ENCODE measurements at regions not wholly inside any gene's neighbourhood (a gene's known extent, or its start where the extent isn't known, plus 50 kb on each side); places are given as distances from the start of the nearest gene placed in this dataset.

DNA sequence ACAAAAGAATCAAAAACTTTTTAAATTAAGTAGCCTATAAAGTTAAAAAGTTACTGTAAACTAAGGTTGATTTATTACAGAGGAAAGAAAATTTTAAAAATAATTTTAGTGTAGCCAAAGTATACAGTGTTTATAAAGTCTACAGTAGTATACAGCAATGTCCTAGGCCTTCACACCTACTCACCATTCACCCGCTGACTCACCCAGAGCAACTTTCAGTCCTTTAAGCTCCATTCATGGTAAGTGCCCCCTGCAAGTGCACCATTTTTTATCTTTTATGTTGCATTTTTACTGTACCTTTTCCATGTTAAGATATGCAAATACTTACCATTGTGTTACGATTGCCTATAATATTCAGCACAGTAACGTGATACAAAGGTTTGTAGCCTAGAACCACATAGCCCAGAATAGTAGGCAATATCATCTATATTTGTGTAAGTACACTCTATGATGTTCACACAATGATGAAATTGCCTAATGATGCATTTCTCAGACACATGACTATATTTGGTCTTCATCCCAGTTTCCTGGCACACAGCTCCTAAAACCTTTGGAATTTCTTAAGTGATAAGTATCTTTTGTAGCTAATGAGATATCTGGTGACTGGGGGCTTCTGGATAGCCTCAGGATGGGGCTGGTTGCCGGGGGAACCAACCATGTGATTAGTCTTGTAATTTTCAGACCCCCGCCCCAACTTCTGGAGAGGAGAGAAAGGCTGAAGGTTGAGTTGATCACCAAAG is 111.0 kb downstream of the MRPL14 start:
- ATAC-seq, result no peak
- H3K9me3 ChIP-seq (ENCODE audit: control insufficient read depth, insufficient read depth, low read depth, low read length), result peaks cover 3% of the 10 kb centered on the region; the same call in 1 of the 2 replicates
- POLR2A ChIA-PET, result no interaction called here

DNA sequence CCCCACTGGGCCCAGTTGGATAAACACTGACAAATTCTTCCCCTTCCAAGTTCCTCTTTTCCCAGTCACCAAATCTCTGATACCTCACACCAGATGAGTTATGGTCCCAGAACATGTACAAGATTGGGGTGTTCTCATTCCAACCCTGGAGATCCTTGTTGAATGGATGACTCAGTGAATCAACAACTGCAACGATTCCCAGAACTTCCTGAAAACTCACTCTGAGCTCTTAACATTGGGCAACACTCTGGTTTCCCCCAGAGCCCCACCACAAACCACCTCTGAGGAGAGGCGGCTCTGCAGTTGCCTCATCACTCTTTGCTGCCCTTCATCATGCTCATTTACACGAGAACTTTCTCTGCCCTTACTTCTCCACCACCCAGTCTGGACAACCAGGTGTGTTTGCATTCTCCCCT is 115.2 kb downstream of the MRPL14 start:
- Histone ChIP-seq H3K36me3 (ENCODE audit: control insufficient read depth, insufficient read depth, low read length) (no peaks in the 10 kb centered on the region), H3K4me3 (ENCODE audit: low read depth in 2 of 2, low read length in 2 of 2) (no peak overlapping the region), H3K27me3 (ENCODE audit: control insufficient read depth, insufficient read depth, low read length) (no peaks in the 10 kb centered on the region), H3K4me1 (ENCODE audit: control insufficient read depth, insufficient read depth, low read length) (peaks cover 22% of the 10 kb centered on the region), H3K27ac (ENCODE audit: low read length) (no peak overlapping the region), H3K9me3 (ENCODE audit: control insufficient read depth, insufficient read depth, low read depth, low read length) (peaks cover 3% of the 10 kb centered on the region; the same call in 1 of the 2 replicates)
- intact Hi-C loops (cut with micrococcal nuclease; ENCODE audit: unreplicated experiment) (no loop called here), in situ Hi-C loops (cut with HindIII; ENCODE audit: low pct_unique_long_range_greater_than_20kb, low sequenced_read_pairs) (no loop called here)
- BruUV-seq (replicated peaks), result no TSS peak
- ChIA-PET POLR2A (no interaction called here), CTCF (no interaction called here)
- DNase-seq (ENCODE audit: low read depth, low spot score), result no peak
- no peak for ATAC-seq
- TF ChIP-seq, protein P1, sequence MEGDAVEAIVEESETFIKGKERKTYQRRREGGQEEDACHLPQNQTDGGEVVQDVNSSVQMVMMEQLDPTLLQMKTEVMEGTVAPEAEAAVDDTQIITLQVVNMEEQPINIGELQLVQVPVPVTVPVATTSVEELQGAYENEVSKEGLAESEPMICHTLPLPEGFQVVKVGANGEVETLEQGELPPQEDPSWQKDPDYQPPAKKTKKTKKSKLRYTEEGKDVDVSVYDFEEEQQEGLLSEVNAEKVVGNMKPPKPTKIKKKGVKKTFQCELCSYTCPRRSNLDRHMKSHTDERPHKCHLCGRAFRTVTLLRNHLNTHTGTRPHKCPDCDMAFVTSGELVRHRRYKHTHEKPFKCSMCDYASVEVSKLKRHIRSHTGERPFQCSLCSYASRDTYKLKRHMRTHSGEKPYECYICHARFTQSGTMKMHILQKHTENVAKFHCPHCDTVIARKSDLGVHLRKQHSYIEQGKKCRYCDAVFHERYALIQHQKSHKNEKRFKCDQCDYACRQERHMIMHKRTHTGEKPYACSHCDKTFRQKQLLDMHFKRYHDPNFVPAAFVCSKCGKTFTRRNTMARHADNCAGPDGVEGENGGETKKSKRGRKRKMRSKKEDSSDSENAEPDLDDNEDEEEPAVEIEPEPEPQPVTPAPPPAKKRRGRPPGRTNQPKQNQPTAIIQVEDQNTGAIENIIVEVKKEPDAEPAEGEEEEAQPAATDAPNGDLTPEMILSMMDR (IDR thresholded peaks at IDR 0.05), result no peak
- TF ChIP-seq, protein P2, sequence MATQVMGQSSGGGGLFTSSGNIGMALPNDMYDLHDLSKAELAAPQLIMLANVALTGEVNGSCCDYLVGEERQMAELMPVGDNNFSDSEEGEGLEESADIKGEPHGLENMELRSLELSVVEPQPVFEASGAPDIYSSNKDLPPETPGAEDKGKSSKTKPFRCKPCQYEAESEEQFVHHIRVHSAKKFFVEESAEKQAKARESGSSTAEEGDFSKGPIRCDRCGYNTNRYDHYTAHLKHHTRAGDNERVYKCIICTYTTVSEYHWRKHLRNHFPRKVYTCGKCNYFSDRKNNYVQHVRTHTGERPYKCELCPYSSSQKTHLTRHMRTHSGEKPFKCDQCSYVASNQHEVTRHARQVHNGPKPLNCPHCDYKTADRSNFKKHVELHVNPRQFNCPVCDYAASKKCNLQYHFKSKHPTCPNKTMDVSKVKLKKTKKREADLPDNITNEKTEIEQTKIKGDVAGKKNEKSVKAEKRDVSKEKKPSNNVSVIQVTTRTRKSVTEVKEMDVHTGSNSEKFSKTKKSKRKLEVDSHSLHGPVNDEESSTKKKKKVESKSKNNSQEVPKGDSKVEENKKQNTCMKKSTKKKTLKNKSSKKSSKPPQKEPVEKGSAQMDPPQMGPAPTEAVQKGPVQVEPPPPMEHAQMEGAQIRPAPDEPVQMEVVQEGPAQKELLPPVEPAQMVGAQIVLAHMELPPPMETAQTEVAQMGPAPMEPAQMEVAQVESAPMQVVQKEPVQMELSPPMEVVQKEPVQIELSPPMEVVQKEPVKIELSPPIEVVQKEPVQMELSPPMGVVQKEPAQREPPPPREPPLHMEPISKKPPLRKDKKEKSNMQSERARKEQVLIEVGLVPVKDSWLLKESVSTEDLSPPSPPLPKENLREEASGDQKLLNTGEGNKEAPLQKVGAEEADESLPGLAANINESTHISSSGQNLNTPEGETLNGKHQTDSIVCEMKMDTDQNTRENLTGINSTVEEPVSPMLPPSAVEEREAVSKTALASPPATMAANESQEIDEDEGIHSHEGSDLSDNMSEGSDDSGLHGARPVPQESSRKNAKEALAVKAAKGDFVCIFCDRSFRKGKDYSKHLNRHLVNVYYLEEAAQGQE (IDR thresholded peaks at IDR 0.05; ENCODE audit: insufficient read depth in 1 of 2, low read depth in 2 of 2, low read length in 1 of 2), result no peak
- TF ChIP-seq POLR2AphosphoS5 (IDR thresholded peaks at IDR 0.05; ENCODE audit: low read depth, low read length) (no peak), SIN3A (IDR thresholded peaks at IDR 0.05; ENCODE audit: borderline replicate concordance, insufficient read depth, low read depth, low read length) (no peak), TCF7L2 (IDR thresholded peaks at IDR 0.05; ENCODE audit: low read depth, low read length) (no peak)

More for the DNA sequence above, 111.0 kb downstream of the MRPL14 start:
- Histone ChIP-seq H3K4me1 (ENCODE audit: control insufficient read depth, insufficient read depth, low read length) (peaks cover 5% of the 10 kb centered on the region), H3K36me3 (ENCODE audit: control insufficient read depth, insufficient read depth, low read length) (no peaks in the 10 kb centered on the region), H3K4me3 (ENCODE audit: low read depth in 2 of 2, low read length in 2 of 2) (no peak overlapping the region), H3K27me3 (ENCODE audit: control insufficient read depth, insufficient read depth, low read length) (no peaks in the 10 kb centered on the region), H3K27ac (ENCODE audit: low read length) (no peak overlapping the region)
- CTCF ChIA-PET, result no interaction called here
- DNase-seq (ENCODE audit: low read depth, low spot score), result no peak
- TF ChIP-seq TCF7L2 (IDR thresholded peaks at IDR 0.05; ENCODE audit: low read depth, low read length), result no peak
- TF ChIP-seq POLR2AphosphoS5 (IDR thresholded peaks at IDR 0.05; ENCODE audit: low read depth, low read length), result no peak
- TF ChIP-seq, protein P1 (IDR thresholded peaks at IDR 0.05), result no peak
- no peak for TF ChIP-seq SIN3A (IDR thresholded peaks at IDR 0.05; ENCODE audit: borderline replicate concordance, insufficient read depth, low read depth, low read length)
- TF ChIP-seq, protein P2 (IDR thresholded peaks at IDR 0.05; ENCODE audit: insufficient read depth in 1 of 2, low read depth in 2 of 2, low read length in 1 of 2), result no peak
- intact Hi-C loops (cut with micrococcal nuclease; ENCODE audit: unreplicated experiment), result no loop called here
- BruUV-seq (replicated peaks), result no TSS peak
- in situ Hi-C loops (cut with HindIII; ENCODE audit: low pct_unique_long_range_greater_than_20kb, low sequenced_read_pairs), result no loop called here

Measured in Panc1 (cell line).